ENCODE measurements at regions not wholly inside any gene's neighbourhood (a gene's known extent, or its start where the extent isn't known, plus 50 kb on each side); places are given as distances from the start of the nearest gene placed in this dataset.
A peak's percentile ranks its signal among the peaks of the same experiment; 100 is the strongest.

GRCh38 chr7:98724591-98724990, 107.5 kb downstream of the NPTX2 start:
- TF ChIP-seq, protein P1, sequence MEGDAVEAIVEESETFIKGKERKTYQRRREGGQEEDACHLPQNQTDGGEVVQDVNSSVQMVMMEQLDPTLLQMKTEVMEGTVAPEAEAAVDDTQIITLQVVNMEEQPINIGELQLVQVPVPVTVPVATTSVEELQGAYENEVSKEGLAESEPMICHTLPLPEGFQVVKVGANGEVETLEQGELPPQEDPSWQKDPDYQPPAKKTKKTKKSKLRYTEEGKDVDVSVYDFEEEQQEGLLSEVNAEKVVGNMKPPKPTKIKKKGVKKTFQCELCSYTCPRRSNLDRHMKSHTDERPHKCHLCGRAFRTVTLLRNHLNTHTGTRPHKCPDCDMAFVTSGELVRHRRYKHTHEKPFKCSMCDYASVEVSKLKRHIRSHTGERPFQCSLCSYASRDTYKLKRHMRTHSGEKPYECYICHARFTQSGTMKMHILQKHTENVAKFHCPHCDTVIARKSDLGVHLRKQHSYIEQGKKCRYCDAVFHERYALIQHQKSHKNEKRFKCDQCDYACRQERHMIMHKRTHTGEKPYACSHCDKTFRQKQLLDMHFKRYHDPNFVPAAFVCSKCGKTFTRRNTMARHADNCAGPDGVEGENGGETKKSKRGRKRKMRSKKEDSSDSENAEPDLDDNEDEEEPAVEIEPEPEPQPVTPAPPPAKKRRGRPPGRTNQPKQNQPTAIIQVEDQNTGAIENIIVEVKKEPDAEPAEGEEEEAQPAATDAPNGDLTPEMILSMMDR (conservative IDR thresholded peaks at IDR 0.05), result no peak
- no peak overlapping the region for H3K27ac ChIP-seq

DNA sequence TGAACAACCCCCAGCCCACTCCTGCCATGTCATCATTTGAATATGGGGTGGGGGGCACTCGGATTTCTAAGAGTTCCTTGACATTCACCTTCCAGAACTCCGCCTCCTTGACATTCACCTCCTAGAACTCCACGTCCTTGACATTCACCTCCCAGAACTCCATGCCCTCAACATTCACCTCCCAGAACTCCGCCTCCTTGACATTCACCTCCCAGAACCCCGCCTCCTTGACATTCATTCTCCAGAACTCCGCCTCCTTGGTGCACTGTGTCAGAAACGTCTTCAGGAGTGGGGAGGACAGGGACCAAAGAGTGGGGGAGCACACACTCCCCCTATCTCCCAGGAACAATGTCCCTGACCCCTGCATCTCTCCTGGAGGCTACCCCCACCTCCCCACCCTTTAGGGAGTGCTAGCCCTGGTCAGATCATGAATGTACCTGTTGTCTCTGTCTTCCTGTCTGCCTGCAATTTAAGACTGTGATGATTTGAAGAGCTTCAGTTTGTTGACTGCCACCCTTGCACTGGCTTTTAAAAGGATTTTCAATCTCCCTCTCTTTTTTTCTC, 110.1 kb downstream of the NPTX2 start:
- no peak overlapping the region for H3K27ac ChIP-seq
- TF ChIP-seq, protein P1 (conservative IDR thresholded peaks at IDR 0.05), result no peak

GRCh38 chr7:98728555-98728954, 111.5 kb downstream of the NPTX2 start:
- no peak overlapping the region for H3K27ac ChIP-seq
- TF ChIP-seq, protein P1 (conservative IDR thresholded peaks at IDR 0.05), result no peak

GRCh38 chr7:98729121-98729520, 112.0 kb downstream of the NPTX2 start:
- TF ChIP-seq, protein P1 (conservative IDR thresholded peaks at IDR 0.05), result no peak
- H3K27ac ChIP-seq, result no peak overlapping the region

- no peak overlapping the region for H3K27ac ChIP-seq
- TF ChIP-seq, protein P1 (conservative IDR thresholded peaks at IDR 0.05), result no peak
These were observed 113.2 kb downstream of the NPTX2 start for GRCh38 chr7:98730326-98730725.

- H3K27ac ChIP-seq, result no peak overlapping the region
- TF ChIP-seq, protein P1 (conservative IDR thresholded peaks at IDR 0.05), result no peak
These were observed 114.6 kb downstream of the NPTX2 start for GRCh38 chr7:98731651-98732050.

DNA sequence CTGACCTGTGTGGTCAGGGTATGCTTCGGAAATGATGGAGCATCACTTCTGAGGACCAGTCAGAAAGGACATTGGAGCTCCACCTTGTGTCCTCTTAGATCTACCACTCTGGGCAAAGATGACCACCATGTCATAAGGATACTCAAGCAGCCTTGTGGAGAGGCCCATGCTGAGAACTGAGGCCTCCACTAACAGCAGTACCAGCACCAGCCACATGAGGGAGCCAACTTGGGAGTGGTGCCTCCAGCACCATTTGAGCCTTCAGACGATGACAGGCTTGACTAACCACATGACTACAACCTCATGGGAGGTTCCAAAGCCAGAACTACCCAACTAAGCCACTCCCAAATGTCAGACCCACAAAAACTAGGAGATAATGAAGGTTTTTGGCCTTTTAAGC, 116.0 kb downstream of the NPTX2 start:
- TF ChIP-seq, protein P1 (conservative IDR thresholded peaks at IDR 0.05), result peak; percentile 62
- H3K27ac ChIP-seq, result no peak overlapping the region
